Astrocyte of the spinal cord (primary cell): ENCODE measurements at regions not wholly inside any gene's neighbourhood (a gene's known extent, or its start where the extent isn't known, plus 50 kb on each side); places are given as distances from the start of the nearest gene placed in this dataset.

ENCODE experiments used
- DNase-seq: peaks from one replicate; pipeline ENCODE4 v3.0.0; 2011; ENCODE audit warnings: low read depth, low spot score
- H3K4me3 ChIP-seq: 2 replicates; pipeline ENCODE4 v1.5.1; 2011; ENCODE audit warnings: low read depth, mild to moderate bottlenecking, low read length, moderate library complexity
- in situ Hi-C: cut with HindIII; loops from 2 replicates; pipeline ENCODE4 v1.10.0; 2017; ENCODE audit warnings: low sequenced_read_pairs
- TF ChIP-seq, protein P1 (sequence below): IDR thresholded peaks from 2 replicates; pipeline ENCODE4 v1.5.1; 2012; ENCODE audit warnings: low read depth, mild to moderate bottlenecking, low read length, inconsistent platforms

DNA sequence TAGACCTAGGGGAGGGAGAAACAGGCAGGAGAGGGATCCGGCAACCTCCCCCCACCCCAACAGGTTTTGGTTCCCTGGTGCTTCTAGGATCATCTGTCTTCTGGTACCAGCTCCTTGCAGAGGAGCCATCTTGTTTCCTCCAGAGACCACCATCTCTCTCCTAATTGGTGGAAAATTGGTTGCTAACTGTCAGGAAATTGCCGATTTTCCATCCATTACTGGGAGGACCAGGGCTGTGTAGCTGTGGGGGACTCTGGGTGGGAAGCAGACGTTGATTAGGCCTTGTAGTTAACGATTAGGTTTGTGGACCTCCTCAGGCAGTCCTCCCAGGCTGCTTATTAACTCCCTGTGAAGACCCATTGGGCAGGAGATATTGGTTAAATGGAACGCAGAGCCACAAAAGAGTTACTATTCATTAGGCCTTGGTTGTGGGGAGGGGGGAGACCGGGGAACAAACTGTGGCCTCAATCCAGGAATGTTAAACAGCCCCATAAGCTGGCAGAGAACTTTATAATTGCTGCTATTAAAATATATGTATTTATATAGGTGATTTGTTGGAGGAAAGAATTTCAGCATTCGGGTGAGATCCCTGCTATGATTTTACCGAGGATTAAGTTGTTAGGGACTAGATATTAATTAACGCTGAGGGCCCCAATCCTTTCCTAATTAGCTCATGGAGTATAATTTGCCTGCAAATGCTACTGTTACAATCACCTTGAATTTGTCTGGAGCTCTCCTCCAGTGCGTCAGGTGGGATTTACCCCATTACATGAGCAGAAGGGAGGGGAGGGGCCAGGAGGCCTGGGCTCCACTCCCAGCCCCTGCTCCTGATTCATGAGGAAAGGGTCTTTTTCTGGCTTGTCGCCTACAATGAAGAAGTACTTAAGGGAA is 61.2 kb upstream of the TRABD2B start:
- TF ChIP-seq, protein P1, sequence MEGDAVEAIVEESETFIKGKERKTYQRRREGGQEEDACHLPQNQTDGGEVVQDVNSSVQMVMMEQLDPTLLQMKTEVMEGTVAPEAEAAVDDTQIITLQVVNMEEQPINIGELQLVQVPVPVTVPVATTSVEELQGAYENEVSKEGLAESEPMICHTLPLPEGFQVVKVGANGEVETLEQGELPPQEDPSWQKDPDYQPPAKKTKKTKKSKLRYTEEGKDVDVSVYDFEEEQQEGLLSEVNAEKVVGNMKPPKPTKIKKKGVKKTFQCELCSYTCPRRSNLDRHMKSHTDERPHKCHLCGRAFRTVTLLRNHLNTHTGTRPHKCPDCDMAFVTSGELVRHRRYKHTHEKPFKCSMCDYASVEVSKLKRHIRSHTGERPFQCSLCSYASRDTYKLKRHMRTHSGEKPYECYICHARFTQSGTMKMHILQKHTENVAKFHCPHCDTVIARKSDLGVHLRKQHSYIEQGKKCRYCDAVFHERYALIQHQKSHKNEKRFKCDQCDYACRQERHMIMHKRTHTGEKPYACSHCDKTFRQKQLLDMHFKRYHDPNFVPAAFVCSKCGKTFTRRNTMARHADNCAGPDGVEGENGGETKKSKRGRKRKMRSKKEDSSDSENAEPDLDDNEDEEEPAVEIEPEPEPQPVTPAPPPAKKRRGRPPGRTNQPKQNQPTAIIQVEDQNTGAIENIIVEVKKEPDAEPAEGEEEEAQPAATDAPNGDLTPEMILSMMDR = no peak
- no peak overlapping the region for H3K4me3 ChIP-seq
- no peak for DNase-seq
- in situ Hi-C loops = no loop called here

DNA sequence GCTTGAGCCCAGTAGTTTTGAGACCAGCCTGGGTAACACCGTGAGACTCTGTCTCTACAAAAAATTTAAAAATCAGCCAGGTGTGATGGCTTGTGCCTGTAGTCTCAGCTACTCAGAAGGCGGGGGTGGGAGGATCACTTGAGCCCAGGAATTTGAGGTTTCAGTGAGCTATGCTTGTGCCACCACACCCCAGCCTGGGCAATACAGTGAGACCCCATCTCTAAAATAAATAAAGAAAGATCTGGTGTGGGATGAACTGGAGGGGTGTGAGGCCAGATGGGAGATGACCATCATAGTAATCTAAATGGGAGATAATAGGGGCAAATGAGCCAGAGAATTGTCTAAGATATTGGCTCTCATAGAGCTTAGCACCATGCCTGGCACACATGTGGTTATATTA is 60.1 kb upstream of the TRABD2B start:
- TF ChIP-seq, protein P1 = no peak
- in situ Hi-C loops = no loop called here
- no peak for DNase-seq
- no peak overlapping the region for H3K4me3 ChIP-seq

DNA sequence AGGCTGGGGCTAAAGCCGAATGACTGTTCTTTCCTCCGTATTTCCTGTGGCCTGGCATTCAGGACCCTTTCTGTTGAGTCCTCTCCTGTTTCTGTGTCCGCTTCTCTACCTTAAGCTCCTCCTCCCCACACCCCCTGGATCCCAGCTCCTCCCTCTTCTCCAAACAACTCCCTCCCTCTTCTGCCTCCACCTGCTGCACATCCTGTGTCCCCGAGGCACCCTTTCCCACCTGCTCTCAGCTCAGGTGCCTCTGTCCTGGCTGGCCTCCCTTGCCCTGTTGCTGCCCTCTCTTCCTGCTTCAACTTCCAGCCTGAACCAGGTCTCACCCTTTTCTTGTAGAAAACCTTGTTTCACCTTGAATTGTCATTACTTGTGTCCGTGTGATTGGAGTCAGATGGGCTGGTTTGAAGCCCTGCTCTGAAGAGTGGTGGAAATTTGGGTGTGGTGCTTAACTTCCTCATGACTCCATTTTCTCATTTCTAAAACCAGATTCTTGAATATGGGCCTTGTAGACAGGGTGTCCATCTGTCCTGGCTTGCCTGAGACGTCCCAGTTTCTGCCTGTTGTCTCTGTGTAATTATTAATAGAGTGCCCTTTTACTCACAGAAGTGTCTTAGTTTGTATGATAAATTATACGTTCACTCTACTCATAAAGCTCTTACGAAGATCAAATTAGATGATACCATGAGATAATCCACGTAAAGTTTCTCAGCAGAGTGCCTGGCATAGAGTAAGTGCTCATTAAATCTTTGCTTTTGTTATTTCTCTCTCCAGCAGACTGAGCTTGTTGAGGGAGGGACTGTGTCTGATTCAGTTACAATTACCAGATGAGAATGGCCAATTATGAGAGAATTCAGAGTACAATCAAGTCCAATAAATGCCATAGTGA is 58.9 kb upstream of the TRABD2B start:
- no peak for DNase-seq
- in situ Hi-C loops = no loop called here
- TF ChIP-seq, protein P1 = no peak
- no peak overlapping the region for H3K4me3 ChIP-seq

DNA sequence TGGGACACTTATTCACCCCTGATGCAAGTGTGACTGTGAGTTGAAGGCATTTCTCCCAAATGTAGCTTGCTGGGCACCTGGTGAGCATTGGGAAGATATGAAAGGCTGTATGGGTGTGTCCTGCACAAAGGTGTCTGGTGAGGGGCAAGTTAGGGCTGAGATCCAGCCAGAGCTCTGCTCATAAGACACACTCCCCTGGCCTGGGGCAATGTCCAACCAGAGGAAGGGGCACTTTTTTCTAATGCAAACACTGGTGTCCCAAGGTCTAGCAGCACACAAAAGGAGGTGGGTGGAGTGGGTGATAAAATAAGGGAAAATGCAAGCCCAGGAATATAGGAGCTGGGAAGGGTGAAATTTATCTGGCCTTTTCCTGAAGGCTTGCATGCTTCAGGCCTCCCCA is 57.0 kb upstream of the TRABD2B start:
- no peak overlapping the region for H3K4me3 ChIP-seq
- in situ Hi-C loops = no loop called here
- TF ChIP-seq, protein P1 = no peak
- no peak for DNase-seq

DNA sequence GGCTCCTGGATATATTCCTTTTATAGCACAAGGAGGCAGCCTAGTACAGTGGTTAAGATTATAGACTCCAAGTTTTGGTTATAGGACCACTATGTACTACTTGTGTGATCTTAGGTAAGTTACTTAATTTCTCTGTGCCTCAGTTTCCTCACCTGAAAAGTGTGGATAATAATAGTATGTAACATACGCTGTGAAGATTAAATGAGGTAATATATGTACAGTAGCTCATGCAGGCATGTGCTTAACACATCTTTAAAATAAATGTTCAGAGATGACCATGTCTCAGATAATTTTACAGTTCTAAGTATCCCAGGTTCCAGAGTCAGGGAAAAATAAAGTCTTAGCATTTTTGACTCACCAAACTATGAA is 55.7 kb upstream of the TRABD2B start:
- TF ChIP-seq, protein P1 = no peak
- DNase-seq = no peak
- H3K4me3 ChIP-seq = no peak overlapping the region
- in situ Hi-C loops = no loop called here

DNA sequence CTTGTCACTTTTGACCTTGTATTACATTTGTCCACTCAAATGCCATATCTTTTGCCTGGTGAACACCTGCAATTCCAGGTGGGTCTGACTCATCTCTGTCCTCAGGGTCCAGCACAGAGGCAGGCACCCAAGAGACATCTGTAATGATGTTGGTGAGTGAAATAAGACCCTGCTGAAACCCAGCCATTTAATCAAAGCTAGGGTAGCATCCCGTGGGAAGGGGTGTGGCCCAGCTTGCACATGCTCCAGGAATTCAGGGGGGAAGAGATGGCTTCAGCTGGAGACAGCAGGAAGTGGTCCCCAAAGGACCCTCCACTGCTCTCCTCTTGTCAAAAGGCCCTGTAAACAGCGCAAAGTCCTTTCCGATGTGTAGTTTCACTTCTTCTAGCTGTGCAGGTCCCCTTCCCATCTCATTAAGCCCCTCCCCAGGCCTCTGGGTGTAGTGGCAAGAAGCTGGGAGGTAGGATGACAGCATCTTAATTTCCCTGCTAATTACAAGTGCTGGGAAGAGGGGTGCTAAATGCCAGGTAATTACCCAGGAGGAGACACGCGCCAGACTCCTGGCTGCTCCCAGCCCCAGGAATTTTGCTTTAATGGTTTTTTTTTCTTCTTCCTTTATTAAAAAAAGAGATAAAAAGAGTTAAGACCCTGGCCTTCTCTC is 54.4 kb upstream of the TRABD2B start:
- H3K4me3 ChIP-seq = no peak overlapping the region
- no peak for DNase-seq
- in situ Hi-C loops = no loop called here
- TF ChIP-seq, protein P1 = no peak
